Omental fat pad (tissue), 3 donors: ENCODE measurements at regions not wholly inside any gene's neighbourhood (a gene's known extent, or its start where the extent isn't known, plus 50 kb on each side); places are given as distances from the start of the nearest gene placed in this dataset.

ENCODE experiments used
- ATAC-seq: fragments of 150-250 bp; one replicate; pipeline ENCODE4 v1.9.1; 2016; ENCODE audit warnings: mild to moderate bottlenecking, moderate library complexity; ENCODE audit not compliant: low FRiP score
- DNase-seq: peaks from one replicate; pipeline ENCODE4 v3.0.0-alpha.2; 2019; ENCODE audit warnings: low spot score
- TF ChIP-seq, protein P1 (sequence below), 3 donors: fragments of 450-650 bp; IDR thresholded peaks; one replicate each; pipeline ENCODE4 v1.5.1; 2016 to 2017; ENCODE audit warnings: antibody characterized with exemption in 3 of 3, mild to moderate bottlenecking in 3 of 3, moderate library complexity in 2 of 3

DNA sequence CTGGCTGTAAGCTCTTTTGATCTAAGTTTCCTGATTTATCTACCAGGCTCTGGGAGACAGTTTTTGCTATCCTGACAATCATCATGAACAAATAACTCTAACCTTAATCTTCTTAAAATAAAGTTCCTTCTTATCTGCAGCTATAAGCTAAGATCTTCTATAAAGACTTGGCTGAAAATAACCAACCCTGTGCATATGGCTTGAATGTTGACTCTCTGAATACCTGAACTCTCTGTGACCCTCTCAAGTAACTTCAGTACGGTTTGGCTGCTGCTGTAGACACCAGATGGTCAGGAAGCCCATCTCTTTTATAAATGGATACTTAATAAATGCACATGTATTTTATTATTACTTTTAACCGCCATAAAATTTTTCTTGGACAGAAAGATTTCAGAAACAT lies 412.4 kb upstream of the CBLB start:
- DNase-seq (no peak), ATAC-seq (no peak)
- TF ChIP-seq, protein P1, sequence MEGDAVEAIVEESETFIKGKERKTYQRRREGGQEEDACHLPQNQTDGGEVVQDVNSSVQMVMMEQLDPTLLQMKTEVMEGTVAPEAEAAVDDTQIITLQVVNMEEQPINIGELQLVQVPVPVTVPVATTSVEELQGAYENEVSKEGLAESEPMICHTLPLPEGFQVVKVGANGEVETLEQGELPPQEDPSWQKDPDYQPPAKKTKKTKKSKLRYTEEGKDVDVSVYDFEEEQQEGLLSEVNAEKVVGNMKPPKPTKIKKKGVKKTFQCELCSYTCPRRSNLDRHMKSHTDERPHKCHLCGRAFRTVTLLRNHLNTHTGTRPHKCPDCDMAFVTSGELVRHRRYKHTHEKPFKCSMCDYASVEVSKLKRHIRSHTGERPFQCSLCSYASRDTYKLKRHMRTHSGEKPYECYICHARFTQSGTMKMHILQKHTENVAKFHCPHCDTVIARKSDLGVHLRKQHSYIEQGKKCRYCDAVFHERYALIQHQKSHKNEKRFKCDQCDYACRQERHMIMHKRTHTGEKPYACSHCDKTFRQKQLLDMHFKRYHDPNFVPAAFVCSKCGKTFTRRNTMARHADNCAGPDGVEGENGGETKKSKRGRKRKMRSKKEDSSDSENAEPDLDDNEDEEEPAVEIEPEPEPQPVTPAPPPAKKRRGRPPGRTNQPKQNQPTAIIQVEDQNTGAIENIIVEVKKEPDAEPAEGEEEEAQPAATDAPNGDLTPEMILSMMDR (IDR thresholded peaks at IDR 0.05): no peak

DNA sequence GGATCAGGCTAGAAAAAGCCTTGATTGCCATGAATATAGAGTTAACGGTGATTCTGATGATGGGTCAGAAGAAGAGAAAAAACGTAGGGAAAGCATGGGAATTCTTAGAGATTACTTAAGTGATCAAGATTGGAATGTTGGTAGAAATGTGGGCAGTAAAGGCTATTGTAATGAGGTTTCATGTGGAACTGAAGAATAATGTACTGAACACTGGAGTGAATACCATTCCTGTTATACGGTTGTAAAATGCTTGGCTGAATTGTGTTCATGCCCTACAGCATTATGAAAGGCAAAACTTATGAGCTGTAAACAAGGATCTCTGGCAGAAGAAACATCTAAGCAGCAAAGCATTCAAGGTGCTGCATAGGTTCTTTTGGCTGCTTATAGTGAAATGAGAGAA lies 414.1 kb upstream of the CBLB start:
- ATAC-seq: no peak
- DNase-seq: no peak
- TF ChIP-seq, protein P1 (IDR thresholded peaks at IDR 0.05): no peak

DNA sequence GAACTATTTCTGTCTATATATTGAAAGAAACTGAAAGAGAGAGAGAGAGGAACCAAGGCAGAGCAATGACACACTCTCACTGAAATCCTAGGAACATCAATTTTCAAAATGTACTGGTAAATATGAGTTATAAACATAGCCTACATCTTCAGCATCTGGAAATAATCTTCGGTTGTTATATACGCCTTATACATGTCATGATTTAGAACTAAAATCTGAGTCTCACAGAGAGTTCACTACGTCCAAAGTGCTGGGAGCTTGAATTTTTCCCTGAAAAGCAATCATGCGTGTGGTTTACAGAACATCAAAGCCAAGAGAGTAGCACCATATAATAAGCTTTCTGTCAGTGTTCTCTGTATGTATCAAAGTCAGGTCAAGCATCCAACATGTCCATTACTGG lies 420.0 kb upstream of the CBLB start:
- ATAC-seq (no peak), DNase-seq (no peak)
- TF ChIP-seq, protein P1 (IDR thresholded peaks at IDR 0.05): no peak

DNA sequence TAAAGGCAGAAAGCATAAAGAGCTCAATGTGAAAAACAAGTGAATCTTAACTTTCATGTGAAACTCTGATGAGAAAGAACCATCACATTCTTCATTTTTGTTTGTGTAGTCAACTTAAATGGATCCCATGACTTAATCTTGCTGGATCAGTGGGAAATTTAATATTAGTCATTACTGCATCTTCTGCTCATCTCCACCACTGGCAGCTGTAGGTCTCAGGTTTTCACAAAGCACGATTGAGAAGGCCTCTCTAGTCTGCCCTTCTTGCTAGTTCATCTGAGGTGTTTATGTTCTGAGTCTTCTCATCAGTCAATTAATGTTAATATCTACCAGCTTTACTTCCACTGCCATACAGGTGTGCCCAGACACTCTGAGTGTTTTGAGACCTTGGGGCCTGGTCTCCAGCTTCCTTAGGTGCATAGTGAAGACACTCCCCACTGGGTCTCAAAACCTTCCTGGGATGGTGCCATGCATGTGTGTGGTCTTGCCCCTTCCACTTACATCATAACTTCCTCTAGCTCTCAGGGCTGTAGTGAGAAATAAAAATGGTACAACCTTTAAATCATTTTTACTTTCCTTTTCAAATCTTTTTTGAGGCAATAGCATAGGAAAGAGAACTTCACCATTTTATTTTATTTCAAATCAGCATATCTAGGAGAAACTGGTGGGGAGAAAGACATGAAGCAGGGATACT lies 421.6 kb upstream of the CBLB start:
- DNase-seq (no peak), ATAC-seq (no peak)
- TF ChIP-seq, protein P1 (IDR thresholded peaks at IDR 0.05): no peak

DNA sequence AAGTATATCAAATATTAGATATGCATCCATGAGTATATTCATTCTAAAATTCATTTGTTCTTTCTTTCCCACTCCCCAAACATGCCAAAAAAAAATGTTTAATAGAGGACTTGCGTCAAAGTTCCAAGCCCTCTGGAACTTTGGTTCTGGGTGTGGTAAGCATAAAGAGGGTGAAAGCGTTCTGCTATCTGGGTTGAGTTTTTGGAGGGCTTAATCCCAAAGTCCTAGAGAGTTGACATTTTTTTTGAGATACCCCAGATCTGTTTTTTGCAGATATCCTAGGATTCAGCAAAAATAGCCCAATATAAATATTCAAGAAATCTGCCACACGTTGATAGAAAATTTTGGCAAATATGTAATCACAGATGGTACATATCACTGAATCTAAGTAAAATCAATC lies 424.3 kb upstream of the CBLB start:
- TF ChIP-seq, protein P1 (IDR thresholded peaks at IDR 0.05): no peak
- DNase-seq (no peak), ATAC-seq (no peak)

DNA sequence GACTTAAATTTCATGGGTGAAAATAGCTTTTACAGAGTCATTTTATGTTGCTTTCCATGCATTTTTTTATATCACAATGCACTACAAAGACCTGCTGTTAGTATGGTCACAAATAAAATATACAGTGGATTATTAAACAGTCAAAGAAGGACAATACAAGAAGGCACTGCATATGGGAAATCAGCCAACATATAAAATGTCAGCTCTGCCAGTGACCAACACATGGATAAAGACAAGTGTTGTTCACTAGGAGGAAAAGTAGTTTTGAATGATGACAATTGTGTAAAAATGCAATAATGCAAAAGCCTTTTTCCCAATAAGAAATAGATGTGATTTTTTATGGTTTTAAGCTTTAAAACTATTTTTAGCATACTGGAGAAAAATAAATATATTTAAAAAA lies 425.3 kb upstream of the CBLB start:
- TF ChIP-seq, protein P1 (IDR thresholded peaks at IDR 0.05): no peak
- DNase-seq (no peak), ATAC-seq (no peak)

DNA sequence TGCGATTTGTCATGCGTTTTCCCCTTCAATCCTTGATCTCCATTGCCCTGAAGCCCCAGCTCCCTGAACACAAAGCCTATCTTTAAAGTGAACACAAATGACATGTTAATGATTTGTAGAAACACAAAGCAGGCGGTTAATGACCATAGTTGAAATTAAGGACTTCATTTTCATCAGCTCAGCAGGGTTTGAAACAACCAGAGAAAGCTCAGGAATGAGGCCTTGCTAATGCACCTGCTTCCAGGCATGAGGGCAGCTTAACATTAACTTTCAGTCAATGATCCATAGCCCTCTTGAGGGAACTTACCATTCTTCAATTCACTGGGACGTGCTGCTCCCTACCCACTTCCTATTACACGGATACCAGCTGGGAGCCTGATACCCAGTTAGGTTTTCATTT lies 427.2 kb upstream of the CBLB start:
- TF ChIP-seq, protein P1 (IDR thresholded peaks at IDR 0.05): no peak
- ATAC-seq (no peak), DNase-seq (no peak)
